T-helper 1 cell treated with Interleukin-12 subunit alpha and Interleukin-12 subunit beta and Interleukin-4 antibody, amounts not matched to agents 30 μg/mL and 1 μg/mL, for 36 hours (primary cell): ENCODE measurements at regions not wholly inside any gene's neighbourhood (a gene's known extent, or its start where the extent isn't known, plus 50 kb on each side); places are given as distances from the start of the nearest gene placed in this dataset.
A peak's percentile ranks its signal among the peaks of the same experiment; 100 is the strongest.
"Not testable (repeated sequence)": the region's sequence is repeated elsewhere in the genome, so short reads cannot be mapped to it uniquely, and the experiment has no call there.

ENCODE experiments used
- H3K27ac Mint-ChIP-seq: one replicate; pipeline ENCODE4 v1.8.0; 2021; ENCODE audit warnings: mild to moderate bottlenecking, mixed read lengths
- H3K27me3 Mint-ChIP-seq: one replicate; pipeline ENCODE4 v1.8.0; 2021; ENCODE audit warnings: low read depth, mixed read lengths
- H3K36me3 Mint-ChIP-seq: one replicate; pipeline ENCODE4 v1.8.0; 2021; ENCODE audit warnings: low read depth, mixed read lengths
- H3K4me1 Mint-ChIP-seq: one replicate; pipeline ENCODE4 v1.8.0; 2021; ENCODE audit warnings: low read depth, mixed read lengths
- H3K4me3 Mint-ChIP-seq: one replicate; pipeline ENCODE4 v1.8.0; 2021; ENCODE audit warnings: mild to moderate bottlenecking, moderate library complexity, mixed read lengths
- H3K9me3 Mint-ChIP-seq: one replicate; pipeline ENCODE4 v1.8.0; 2021; ENCODE audit warnings: mixed read lengths

DNA sequence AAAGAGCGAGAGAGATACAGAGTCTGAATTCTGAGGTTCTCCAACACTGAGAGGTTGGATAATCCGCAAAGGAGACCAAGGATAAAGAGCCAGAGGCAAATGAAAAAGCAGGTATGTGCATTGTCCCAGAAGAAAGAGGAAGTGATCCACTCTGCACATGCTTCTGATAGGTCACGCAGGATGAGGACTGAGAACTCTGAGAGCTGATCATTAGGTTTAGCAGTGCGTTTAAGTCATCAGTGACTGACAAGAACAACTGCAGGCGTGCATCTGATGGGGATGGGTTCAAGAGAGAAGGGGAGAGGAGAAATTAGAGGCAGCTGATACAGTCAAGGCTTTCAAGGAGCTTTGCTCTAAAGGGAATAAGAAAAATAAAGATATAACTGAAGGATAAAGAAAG lies 301.2 kb upstream of the SGK1 start:
- peaks cover 4% of the 10 kb centered on the region for H3K9me3 Mint-ChIP-seq
- no peak overlapping the region for H3K27ac Mint-ChIP-seq
- H3K27me3 Mint-ChIP-seq, result peaks cover 17% of the 10 kb centered on the region
- H3K36me3 Mint-ChIP-seq, result no peaks in the 10 kb centered on the region
- peaks cover 3% of the 10 kb centered on the region for H3K4me1 Mint-ChIP-seq
- H3K4me3 Mint-ChIP-seq, result no peak overlapping the region

DNA sequence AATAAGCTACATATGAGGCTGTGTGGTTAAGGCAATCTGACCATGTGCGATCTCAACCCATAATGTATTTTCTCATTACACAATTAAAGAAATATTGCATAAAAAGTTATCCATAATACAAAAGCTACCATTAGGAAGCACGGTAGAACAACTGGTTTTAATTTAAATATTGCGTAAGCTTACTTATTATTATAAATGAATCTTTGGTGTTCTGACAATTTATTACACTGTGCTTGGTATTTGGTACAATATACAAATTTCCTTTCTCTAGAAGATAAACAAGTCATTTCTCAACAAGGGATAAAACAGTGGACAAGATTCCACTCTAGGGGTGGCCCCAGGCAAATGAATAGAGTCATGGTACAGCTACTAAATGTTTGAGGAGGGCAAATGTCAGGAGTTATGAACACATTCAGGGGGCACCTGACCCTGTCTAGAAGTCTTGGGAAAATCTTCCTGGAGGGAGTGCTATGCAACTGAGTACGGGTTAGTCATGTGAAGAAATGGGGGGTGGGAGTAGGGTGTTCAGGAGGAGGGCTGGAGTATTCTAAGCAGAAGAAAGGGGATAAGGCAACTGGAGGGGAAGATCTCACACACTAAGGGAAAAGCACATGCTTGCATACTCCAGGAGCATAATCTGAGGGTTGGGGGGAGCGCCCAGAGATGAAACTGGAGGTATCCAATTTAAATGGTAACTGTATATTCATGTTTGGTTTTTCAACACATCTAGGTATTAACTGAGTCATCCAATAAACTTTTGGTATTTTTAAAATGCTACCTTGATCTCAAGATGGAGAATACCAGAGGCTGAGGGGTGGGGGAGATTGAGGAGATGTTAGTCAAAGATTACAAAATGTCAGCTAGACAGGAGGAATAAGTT lies 296.9 kb upstream of the SGK1 start:
- H3K9me3 Mint-ChIP-seq, result peaks cover 4% of the 10 kb centered on the region
- no peaks in the 10 kb centered on the region for H3K4me1 Mint-ChIP-seq
- H3K27me3 Mint-ChIP-seq, result peaks cover 14% of the 10 kb centered on the region
- H3K36me3 Mint-ChIP-seq, result no peaks in the 10 kb centered on the region
- H3K4me3 Mint-ChIP-seq, result no peak overlapping the region
- no peak overlapping the region for H3K27ac Mint-ChIP-seq

DNA sequence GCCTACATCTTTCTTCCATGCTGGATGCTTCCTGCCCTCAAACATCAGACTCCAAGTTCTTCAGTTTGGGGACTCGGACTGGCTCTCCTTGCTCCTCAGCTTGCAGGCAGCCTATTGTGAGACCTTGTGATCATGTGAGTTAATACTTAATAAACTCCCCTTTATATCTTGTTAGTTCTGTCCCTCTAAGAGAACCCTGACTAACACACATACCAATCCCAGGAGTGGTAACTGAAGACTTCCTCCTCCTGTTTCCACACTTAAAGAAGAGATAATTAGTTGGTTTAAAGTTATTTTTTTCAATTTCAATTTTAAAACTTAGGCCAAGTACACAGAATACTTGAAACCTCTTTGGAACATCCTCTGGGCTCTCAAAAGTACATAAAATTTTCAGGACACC lies 294.2 kb upstream of the SGK1 start:
- not testable (repeated sequence) for H3K27ac Mint-ChIP-seq, H3K4me3 Mint-ChIP-seq, H3K9me3 Mint-ChIP-seq, H3K27me3 Mint-ChIP-seq, H3K36me3 Mint-ChIP-seq, H3K4me1 Mint-ChIP-seq

DNA sequence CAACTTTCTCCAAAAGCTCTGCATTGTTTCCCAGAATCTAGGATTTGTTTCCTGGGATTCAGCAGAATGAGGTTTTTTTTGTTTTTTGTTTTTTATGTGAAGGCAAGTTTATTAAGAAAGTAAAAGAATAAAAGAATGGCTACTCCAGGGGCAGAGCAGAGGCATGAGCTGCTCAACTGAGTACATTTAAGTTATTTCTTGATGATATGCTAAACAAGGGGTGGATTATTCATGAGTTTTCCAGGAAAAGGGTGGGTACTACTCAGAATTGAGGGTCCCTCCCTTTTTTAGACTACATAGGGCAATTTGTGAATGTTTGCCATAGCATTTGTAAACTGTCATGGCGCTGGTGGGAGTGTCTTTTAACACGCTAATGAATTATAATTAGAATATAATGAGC lies 292.5 kb upstream of the SGK1 start:
- H3K36me3 Mint-ChIP-seq, result no peaks in the 10 kb centered on the region
- no peak overlapping the region for H3K4me3 Mint-ChIP-seq
- no peak overlapping the region for H3K27ac Mint-ChIP-seq
- no peaks in the 10 kb centered on the region for H3K4me1 Mint-ChIP-seq
- H3K27me3 Mint-ChIP-seq, result peaks cover 5% of the 10 kb centered on the region
- H3K9me3 Mint-ChIP-seq, result peaks cover 4% of the 10 kb centered on the region

DNA sequence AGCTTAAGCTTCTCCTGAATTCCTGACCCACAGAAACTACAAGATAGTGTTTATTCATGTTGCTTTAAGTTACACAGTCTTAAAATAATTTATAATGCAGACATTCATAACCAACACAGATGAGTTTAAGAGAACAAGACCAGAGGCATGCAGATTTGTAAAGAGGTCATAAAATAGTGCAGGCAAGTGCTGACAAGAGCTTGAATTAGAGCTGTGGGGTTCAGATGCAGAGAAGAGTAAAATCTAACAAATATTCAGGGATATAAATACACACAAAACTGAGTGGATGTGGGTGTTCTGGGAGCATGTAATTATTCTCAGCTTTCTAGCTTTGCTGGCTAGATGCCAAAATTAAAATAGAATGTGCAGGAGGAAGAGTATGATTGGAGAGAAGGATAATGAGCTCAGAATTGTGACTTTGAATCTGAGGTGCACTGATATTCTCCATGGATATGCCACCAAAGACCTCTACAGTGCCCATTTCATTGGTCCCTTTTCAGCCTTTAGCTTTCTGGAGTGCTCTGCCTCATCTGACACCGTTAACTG lies 291.9 kb upstream of the SGK1 start:
- H3K4me3 Mint-ChIP-seq, result no peak overlapping the region
- no peak overlapping the region for H3K27ac Mint-ChIP-seq
- no peaks in the 10 kb centered on the region for H3K4me1 Mint-ChIP-seq
- peaks cover 2% of the 10 kb centered on the region for H3K9me3 Mint-ChIP-seq
- peaks cover 4% of the 10 kb centered on the region for H3K27me3 Mint-ChIP-seq
- H3K36me3 Mint-ChIP-seq, result no peaks in the 10 kb centered on the region

DNA sequence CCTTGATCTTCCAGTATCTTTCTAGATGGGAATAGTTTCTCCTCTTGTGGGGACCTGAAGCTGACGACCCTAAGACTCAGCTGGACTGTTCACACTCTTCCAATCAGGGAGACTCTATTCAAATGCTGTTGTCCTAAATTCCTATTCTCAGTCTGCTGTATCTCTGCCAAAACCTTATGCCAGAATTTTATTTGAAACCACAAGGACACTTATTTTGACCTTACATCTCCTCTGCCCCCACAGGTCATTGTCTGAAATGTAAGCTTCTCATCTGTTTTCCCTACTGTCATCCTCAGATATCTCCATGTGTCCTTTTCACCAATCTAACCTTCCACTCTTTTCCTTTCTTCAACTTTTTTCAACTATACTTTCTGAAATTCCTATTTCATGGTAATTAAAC lies 289.5 kb upstream of the SGK1 start:
- Mint-ChIP-seq H3K27ac (no peak overlapping the region), H3K4me1 (no peaks in the 10 kb centered on the region), H3K27me3 (peaks cover 12% of the 10 kb centered on the region), H3K9me3 (no peaks in the 10 kb centered on the region), H3K36me3 (no peaks in the 10 kb centered on the region), H3K4me3 (no peak overlapping the region)

DNA sequence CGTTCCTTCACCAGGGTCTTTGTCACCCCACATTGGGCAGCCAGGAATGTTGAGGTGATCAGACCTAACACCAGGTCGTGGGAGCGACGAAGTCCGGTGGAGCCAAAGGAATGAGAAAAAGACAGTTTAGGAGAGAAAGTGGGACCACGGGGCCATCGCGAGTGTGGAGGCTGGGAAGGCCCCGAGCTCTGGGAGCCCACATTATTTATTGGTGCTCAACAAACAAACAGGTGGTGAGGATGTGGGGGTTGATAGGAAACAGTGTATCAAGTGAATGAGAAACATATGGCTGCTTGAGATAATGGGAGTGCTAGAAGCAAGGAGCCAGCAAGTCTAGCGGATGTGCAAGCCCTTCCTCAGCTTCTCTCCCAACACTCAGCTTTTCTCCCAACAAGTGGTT lies 287.1 kb upstream of the SGK1 start:
- Mint-ChIP-seq H3K36me3 (peaks cover 2% of the 10 kb centered on the region), H3K27me3 (peaks cover 16% of the 10 kb centered on the region), H3K9me3 (peaks cover 11% of the 10 kb centered on the region), H3K4me1 (no peaks in the 10 kb centered on the region), H3K4me3 (no peak overlapping the region), H3K27ac (no peak overlapping the region)

DNA sequence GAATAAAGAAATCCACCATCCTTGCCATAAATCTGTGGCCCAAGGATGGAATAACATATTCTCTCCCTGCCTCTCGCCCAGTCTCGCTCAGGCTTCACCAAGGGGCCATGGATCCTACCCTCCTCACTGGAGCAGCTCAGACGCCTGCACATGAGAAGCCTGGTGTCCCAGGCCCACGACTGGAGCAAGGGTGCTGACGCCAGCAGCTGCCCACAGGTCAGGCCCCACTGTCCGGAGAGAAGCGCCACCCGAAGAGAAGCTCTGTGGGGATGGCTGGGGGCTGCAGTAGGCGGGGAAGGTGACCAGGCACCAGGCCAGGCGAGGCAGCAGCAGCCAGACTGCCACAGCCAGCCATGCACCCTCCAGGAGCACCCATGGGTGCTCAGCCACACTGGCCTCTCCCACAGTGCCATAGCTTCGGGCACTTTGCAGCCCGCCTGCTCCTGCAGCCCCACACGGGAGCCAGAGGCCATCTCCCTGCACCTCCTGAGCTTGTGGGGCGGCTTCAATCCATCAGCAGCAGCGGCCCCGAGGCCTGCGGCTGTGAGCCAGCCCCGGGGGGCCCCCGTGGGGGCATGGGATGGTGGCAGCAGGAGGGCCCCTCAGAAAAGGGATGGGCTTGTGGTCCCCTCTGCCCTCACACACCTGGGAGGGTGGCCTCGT lies 286.2 kb upstream of the SGK1 start:
- H3K36me3 Mint-ChIP-seq, result peaks cover 2% of the 10 kb centered on the region
- peaks cover 16% of the 10 kb centered on the region for H3K27me3 Mint-ChIP-seq
- H3K9me3 Mint-ChIP-seq, result peaks cover 11% of the 10 kb centered on the region
- H3K4me1 Mint-ChIP-seq, result no peaks in the 10 kb centered on the region
- H3K4me3 Mint-ChIP-seq, result no peak overlapping the region
- no peak overlapping the region for H3K27ac Mint-ChIP-seq

DNA sequence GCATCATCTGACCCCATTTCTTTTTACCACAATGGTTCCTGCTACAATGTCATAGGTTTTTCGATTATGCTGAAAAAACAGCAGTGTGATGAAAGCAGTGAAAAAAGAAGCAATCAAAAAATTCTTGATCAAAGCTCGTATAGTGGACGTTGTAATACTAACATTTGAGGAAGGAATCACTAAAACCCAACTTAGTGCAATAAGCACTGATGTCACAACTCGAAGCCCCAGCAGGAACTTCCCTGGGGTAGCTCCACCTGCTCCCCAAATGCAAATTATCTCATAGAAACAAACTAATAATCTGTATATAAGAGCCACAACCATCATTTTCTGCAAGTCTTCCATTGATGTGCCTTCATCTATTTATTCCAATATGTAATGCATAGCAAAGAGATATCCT lies 285.6 kb upstream of the SGK1 start:
- Mint-ChIP-seq H3K36me3 (peaks cover 2% of the 10 kb centered on the region), H3K9me3 (peaks cover 11% of the 10 kb centered on the region), H3K27ac (no peak overlapping the region), H3K4me3 (no peak overlapping the region), H3K27me3 (peaks cover 16% of the 10 kb centered on the region), H3K4me1 (no peaks in the 10 kb centered on the region)

DNA sequence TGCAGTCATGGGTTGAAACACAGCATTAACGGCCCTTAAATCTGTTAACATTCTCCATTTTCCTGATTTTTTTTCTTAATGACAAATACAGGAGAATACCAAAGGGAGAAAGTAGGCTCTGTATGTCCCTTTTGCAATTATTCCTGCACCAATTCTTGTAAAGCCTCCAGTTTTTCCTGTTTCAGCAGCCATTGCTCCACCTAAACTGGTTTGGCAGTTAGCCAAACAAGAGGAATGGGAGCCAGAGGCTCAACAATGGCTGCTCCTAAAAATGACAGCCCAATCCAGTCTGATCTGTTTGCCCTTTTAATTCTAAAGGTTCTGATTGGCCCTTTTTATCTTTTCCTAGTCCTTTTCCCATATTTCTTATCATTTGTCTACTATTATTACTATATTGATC lies 284.2 kb upstream of the SGK1 start:
- Mint-ChIP-seq H3K4me1 (no peaks in the 10 kb centered on the region), H3K27ac (no peak overlapping the region), H3K9me3 (peaks cover 11% of the 10 kb centered on the region), H3K4me3 (no peak overlapping the region), H3K36me3 (peaks cover 2% of the 10 kb centered on the region), H3K27me3 (peaks cover 27% of the 10 kb centered on the region)

DNA sequence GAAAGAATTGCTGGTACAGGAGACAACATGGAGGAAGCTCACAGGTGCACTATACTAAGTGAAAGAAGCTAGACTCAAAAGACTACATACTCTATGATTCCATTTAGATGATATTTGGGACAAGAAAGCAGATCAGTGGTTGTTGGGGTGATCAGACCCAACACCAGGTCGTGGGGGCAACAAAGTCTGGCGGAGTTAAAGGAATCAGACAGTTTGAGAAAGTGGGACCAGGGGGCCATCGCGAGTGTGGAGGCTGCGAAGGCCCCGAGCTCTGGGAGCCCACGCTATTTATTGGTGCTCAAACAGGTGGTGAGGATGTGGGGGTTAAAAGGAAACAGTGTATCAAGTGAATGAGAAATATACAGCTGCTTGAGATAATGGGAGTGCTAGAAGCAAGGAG lies 282.8 kb upstream of the SGK1 start:
- H3K27ac Mint-ChIP-seq, result no peak overlapping the region
- H3K9me3 Mint-ChIP-seq, result peaks cover 11% of the 10 kb centered on the region
- H3K4me3 Mint-ChIP-seq, result no peak overlapping the region

DNA sequence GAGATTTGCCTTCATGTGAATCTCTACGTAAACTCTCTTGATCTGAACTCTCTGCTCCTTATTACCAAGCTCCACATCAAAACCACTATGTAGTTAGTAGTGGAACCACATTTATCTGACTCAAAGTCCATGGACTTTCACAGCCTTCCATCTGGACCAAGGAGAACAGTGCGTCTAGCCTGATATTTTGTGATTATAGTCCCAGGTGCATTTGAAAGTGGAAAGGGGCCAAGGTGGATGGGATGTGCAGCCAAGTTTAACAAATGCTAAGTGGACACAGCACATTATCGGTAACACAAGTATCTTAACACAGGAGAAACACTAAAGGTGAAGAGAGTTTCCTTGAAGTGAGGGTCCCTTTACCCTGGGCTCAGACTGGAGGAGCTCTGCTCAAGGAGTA lies 281.2 kb upstream of the SGK1 start:
- Mint-ChIP-seq H3K4me3 (no peak overlapping the region), H3K27ac (no peak overlapping the region), H3K4me1 (peaks cover 4% of the 10 kb centered on the region), H3K36me3 (peaks cover 2% of the 10 kb centered on the region), H3K27me3 (peaks cover 22% of the 10 kb centered on the region), H3K9me3 (peaks cover 11% of the 10 kb centered on the region)

More for the DNA sequence above, 282.8 kb upstream of the SGK1 start:
- Mint-ChIP-seq H3K4me1 (no peaks in the 10 kb centered on the region), H3K27me3 (peaks cover 28% of the 10 kb centered on the region), H3K36me3 (peaks cover 2% of the 10 kb centered on the region)

DNA sequence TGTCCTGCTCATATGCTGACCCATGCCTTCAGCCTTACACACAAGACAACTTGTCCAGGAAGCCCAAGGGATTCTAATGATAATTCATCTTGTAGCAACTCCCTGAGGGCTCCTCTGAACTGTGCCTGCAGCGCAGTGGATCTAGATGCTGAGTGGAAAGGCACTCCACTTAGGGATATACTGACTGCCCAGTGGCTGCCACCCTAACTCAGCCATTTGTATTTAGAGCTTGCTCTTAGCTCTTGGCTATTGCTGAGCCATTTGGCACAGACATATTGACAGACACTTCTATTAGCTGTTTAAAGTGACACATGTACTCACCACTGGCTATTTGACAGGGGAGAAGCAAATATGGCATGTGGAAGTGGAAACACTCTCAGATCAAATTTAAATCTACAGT lies 278.3 kb upstream of the SGK1 start:
- H3K4me3 Mint-ChIP-seq, result no peak overlapping the region
- H3K4me1 Mint-ChIP-seq, result peaks cover 4% of the 10 kb centered on the region
- peaks cover 8% of the 10 kb centered on the region for H3K9me3 Mint-ChIP-seq
- peaks cover 12% of the 10 kb centered on the region for H3K27me3 Mint-ChIP-seq
- H3K27ac Mint-ChIP-seq, result no peak overlapping the region
- H3K36me3 Mint-ChIP-seq, result peaks cover 2% of the 10 kb centered on the region

DNA sequence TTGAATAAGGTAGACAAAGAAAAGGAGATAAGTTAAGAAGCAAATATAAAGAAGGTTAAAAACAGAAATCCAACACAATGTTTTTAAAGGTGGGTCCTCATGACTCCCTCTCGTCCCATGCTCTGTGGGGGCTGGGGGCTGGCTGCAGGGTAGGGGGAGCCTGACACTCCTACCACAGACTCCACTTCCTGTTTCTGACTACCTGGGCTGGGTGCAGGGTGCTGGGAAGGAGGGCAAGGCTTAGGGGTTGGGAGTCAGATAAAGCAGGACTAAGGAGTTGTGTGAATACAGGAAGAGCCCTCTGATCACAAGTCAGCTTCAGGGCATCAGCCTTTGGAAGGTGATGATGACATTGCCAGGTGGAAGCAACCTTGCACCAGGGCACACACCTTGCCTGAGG lies 277.0 kb upstream of the SGK1 start:
- no peaks in the 10 kb centered on the region for H3K36me3 Mint-ChIP-seq
- peaks cover 4% of the 10 kb centered on the region for H3K4me1 Mint-ChIP-seq
- peak overlapping the region; percentile 23 for H3K27ac Mint-ChIP-seq
- no peaks in the 10 kb centered on the region for H3K9me3 Mint-ChIP-seq
- peaks cover 12% of the 10 kb centered on the region for H3K27me3 Mint-ChIP-seq
- H3K4me3 Mint-ChIP-seq, result no peak overlapping the region

DNA sequence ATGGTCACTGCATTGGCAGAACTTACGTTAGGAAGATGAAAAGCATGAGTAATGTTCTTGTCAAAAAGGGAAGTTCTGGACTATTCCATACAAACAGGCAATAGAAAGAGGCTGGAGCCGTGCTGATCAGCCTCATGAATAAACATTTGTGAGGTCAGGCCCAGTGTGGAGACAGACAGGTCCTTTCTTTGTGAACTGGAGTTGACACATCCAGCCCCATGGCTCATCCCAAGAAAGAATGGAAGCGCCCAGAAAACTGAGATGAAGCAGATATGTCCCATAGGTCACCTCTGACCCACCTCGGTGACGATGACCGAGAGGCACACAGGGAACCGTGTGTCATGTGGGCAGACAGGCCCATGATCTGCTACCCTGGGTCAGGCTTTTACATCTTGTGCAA lies 276.0 kb upstream of the SGK1 start:
- Mint-ChIP-seq H3K27ac (no peak overlapping the region), H3K27me3 (peaks cover 12% of the 10 kb centered on the region), H3K36me3 (no peaks in the 10 kb centered on the region), H3K4me3 (no peak overlapping the region), H3K4me1 (peaks cover 4% of the 10 kb centered on the region), H3K9me3 (no peaks in the 10 kb centered on the region)
